ENCODE measurements at regions not wholly inside any gene's neighbourhood (a gene's known extent, or its start where the extent isn't known, plus 50 kb on each side); places are given as distances from the start of the nearest gene placed in this dataset.

GRCh38 chr14:62604524-62604923 is 440.7 kb downstream of the KCNH5 start:
- Histone ChIP-seq H3K36me3 (ENCODE audit: insufficient read depth) (no peaks in the 10 kb centered on the region), H3K4me2 (no peak overlapping the region), H3K79me2 (ENCODE audit: insufficient read depth, low read depth) (no peaks in the 10 kb centered on the region), H3K4me3 (IDR thresholded peaks at IDR 0.05; ENCODE audit: insufficient read depth, low read depth, low read length) (no peak overlapping the region), H2AFZ (ENCODE audit: low read depth) (no peak overlapping the region), H3K27ac (no peak overlapping the region), H3K27me3 (ENCODE audit: insufficient read depth, low read depth) (no peaks in the 10 kb centered on the region), H4K20me1 (ENCODE audit: insufficient read depth) (no peaks in the 10 kb centered on the region), H3K4me1 (ENCODE audit: low read depth, poor library complexity, severe bottlenecking) (no peaks in the 10 kb centered on the region), H3K9ac (no peak overlapping the region)
- TF ChIP-seq, protein P1, sequence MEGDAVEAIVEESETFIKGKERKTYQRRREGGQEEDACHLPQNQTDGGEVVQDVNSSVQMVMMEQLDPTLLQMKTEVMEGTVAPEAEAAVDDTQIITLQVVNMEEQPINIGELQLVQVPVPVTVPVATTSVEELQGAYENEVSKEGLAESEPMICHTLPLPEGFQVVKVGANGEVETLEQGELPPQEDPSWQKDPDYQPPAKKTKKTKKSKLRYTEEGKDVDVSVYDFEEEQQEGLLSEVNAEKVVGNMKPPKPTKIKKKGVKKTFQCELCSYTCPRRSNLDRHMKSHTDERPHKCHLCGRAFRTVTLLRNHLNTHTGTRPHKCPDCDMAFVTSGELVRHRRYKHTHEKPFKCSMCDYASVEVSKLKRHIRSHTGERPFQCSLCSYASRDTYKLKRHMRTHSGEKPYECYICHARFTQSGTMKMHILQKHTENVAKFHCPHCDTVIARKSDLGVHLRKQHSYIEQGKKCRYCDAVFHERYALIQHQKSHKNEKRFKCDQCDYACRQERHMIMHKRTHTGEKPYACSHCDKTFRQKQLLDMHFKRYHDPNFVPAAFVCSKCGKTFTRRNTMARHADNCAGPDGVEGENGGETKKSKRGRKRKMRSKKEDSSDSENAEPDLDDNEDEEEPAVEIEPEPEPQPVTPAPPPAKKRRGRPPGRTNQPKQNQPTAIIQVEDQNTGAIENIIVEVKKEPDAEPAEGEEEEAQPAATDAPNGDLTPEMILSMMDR (conservative IDR thresholded peaks at IDR 0.05; ENCODE audit: low read depth, low read length): no peak

GRCh38 chr14:62614122-62614521 is 431.1 kb downstream of the KCNH5 start:
- Histone ChIP-seq H3K27ac (no peak overlapping the region), H3K27me3 (ENCODE audit: insufficient read depth, low read depth) (no peaks in the 10 kb centered on the region), H3K79me2 (ENCODE audit: insufficient read depth, low read depth) (no peaks in the 10 kb centered on the region), H3K36me3 (ENCODE audit: insufficient read depth) (no peaks in the 10 kb centered on the region), H3K4me3 (IDR thresholded peaks at IDR 0.05; ENCODE audit: insufficient read depth, low read depth, low read length) (no peak overlapping the region), H3K4me2 (no peak overlapping the region), H2AFZ (ENCODE audit: low read depth) (no peak overlapping the region), H4K20me1 (ENCODE audit: insufficient read depth) (no peaks in the 10 kb centered on the region), H3K9ac (no peak overlapping the region), H3K4me1 (ENCODE audit: low read depth, poor library complexity, severe bottlenecking) (no peaks in the 10 kb centered on the region)
- TF ChIP-seq, protein P1 (conservative IDR thresholded peaks at IDR 0.05; ENCODE audit: low read depth, low read length): no peak

DNA sequence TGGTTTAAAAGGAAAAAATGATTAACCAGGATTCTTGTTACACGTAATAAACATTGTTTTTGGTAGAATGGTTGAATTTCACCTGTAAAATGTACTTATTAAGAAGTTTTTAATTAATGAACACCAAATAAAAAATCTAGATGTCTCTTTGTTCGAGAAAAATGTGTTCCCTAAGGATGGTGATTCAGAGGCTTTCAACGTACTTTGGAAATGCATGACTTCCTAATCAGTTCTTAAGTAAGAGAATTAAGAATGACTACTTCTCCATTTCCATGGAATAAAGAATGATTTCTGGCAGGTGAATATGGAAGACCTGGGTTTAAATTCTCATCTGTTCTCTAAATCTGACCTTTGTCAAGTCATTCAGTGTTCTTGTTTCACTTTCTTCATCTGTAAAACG is 428.6 kb downstream of the KCNH5 start:
- no peak overlapping the region for H3K27ac ChIP-seq
- no peaks in the 10 kb centered on the region for H3K79me2 ChIP-seq (ENCODE audit: insufficient read depth, low read depth)
- no peaks in the 10 kb centered on the region for H3K27me3 ChIP-seq (ENCODE audit: insufficient read depth, low read depth)
- H2AFZ ChIP-seq (ENCODE audit: low read depth): no peak overlapping the region
- no peaks in the 10 kb centered on the region for H3K4me1 ChIP-seq (ENCODE audit: low read depth, poor library complexity, severe bottlenecking)
- no peak overlapping the region for H3K4me2 ChIP-seq
- TF ChIP-seq, protein P1 (conservative IDR thresholded peaks at IDR 0.05; ENCODE audit: low read depth, low read length): no peak
- H4K20me1 ChIP-seq (ENCODE audit: insufficient read depth): no peaks in the 10 kb centered on the region
- no peak overlapping the region for H3K9ac ChIP-seq
- H3K4me3 ChIP-seq (IDR thresholded peaks at IDR 0.05; ENCODE audit: insufficient read depth, low read depth, low read length): no peak overlapping the region
- no peaks in the 10 kb centered on the region for H3K36me3 ChIP-seq (ENCODE audit: insufficient read depth)

- TF ChIP-seq, protein P1 (conservative IDR thresholded peaks at IDR 0.05; ENCODE audit: low read depth, low read length): no peak
- Histone ChIP-seq H3K79me2 (ENCODE audit: insufficient read depth, low read depth) (no peaks in the 10 kb centered on the region), H3K9ac (no peak overlapping the region), H2AFZ (ENCODE audit: low read depth) (no peak overlapping the region), H3K27me3 (ENCODE audit: insufficient read depth, low read depth) (no peaks in the 10 kb centered on the region), H3K4me1 (ENCODE audit: low read depth, poor library complexity, severe bottlenecking) (no peaks in the 10 kb centered on the region), H3K4me3 (IDR thresholded peaks at IDR 0.05; ENCODE audit: insufficient read depth, low read depth, low read length) (no peak overlapping the region), H3K4me2 (no peak overlapping the region), H3K27ac (no peak overlapping the region), H3K36me3 (ENCODE audit: insufficient read depth) (no peaks in the 10 kb centered on the region), H4K20me1 (ENCODE audit: insufficient read depth) (no peaks in the 10 kb centered on the region)
These were observed 418.8 kb downstream of the KCNH5 start for GRCh38 chr14:62626416-62626815.

Measured in KMS-11 (cell line).